Right lobe of liver (tissue), 4 donors: ENCODE measurements at regions not wholly inside any gene's neighbourhood (a gene's known extent, or its start where the extent isn't known, plus 50 kb on each side); places are given as distances from the start of the nearest gene placed in this dataset.

Source experiments
- POLR2A ChIP-seq: fragments of 450-650 bp; IDR thresholded peaks from one replicate; pipeline ENCODE4 v1.6.1; 2017; ENCODE audit warnings: antibody characterized with exemption, mild to moderate bottlenecking
- TF ChIP-seq, protein P1 (sequence below), 4 donors: fragments of 200-600 bp in 3 of 4; fragments of 450-650 bp in 1 of 4; IDR thresholded peaks; one replicate each; pipeline versions ENCODE4 v1.5.1 to v1.8.0; 2016 to 2022; ENCODE audit warnings: antibody characterized with exemption in 4 of 4, mild to moderate bottlenecking in 2 of 4
- donor health status: DM: no; HTN: no; CAD: no.
- donor health status: DM: no; HTN: no; CAD: no.
- donor health status: DM: no; HTN: yes; CAD: no.

DNA sequence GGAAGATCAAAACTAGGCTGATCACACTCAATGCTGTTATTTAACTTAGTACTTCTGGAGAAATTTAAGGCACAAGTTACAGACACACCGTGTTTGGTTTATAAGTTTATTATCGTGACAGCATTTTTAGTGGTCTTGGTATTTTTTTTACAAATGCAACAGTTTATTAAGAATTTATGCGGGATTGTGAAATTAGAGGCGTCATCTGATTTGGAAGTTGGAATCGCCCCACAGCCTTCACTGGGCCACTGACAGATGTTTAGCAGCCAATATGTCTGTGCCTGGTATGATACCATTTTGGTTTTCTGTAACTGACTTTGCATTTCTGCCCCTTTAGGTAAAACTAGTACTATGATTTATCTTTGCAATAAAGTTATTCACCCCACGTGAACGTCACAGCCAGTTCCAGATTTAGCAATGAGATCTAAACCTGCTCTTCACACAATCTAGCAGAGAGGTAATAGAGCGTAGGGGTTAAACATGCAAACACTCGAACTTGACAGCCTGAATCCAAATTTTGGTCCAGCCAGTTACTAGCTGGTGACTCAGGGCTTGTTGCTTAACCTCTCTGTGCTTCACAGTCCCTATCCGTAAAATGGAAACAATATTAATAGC lies 73.2 kb upstream of the SSTR1 start:
- TF ChIP-seq, protein P1, sequence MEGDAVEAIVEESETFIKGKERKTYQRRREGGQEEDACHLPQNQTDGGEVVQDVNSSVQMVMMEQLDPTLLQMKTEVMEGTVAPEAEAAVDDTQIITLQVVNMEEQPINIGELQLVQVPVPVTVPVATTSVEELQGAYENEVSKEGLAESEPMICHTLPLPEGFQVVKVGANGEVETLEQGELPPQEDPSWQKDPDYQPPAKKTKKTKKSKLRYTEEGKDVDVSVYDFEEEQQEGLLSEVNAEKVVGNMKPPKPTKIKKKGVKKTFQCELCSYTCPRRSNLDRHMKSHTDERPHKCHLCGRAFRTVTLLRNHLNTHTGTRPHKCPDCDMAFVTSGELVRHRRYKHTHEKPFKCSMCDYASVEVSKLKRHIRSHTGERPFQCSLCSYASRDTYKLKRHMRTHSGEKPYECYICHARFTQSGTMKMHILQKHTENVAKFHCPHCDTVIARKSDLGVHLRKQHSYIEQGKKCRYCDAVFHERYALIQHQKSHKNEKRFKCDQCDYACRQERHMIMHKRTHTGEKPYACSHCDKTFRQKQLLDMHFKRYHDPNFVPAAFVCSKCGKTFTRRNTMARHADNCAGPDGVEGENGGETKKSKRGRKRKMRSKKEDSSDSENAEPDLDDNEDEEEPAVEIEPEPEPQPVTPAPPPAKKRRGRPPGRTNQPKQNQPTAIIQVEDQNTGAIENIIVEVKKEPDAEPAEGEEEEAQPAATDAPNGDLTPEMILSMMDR (IDR thresholded peaks at IDR 0.05), result no peak
- TF ChIP-seq POLR2A, result no peak
